ENCODE measurements at regions not wholly inside any gene's neighbourhood (a gene's known extent, or its start where the extent isn't known, plus 50 kb on each side); places are given as distances from the start of the nearest gene placed in this dataset.
"Not testable (repeated sequence)": the region's sequence is repeated elsewhere in the genome, so short reads cannot be mapped to it uniquely, and the experiment has no call there.

DNA sequence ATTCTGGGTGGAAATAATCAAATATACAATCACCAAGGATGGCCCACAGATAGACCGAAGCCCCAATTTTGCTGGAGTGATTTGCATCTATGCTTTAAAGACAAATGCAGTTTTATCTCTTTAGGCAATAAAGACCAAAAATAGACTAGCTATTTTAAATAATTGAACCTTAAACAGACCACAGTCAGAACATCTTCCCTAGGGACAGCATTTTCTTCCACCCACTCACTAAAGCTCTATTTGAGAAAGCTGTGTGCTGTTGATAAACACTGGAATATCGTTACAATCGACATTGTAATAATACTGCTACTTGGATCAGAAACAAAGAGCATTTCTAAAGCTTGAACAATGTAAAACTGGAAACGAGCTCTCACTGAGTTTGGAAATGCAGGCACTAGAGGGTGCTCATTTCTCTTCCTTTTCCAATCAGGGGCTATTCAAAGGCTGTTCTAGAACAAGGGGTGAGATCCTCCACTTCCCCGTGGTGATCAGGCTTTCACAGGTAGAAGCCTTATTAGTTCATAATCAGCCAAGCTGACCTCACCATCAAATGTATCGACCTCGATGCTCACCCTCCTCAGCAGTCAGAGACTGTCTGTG, 209.3 kb upstream of the PRSS58 start:
- TF ChIP-seq, protein P1, sequence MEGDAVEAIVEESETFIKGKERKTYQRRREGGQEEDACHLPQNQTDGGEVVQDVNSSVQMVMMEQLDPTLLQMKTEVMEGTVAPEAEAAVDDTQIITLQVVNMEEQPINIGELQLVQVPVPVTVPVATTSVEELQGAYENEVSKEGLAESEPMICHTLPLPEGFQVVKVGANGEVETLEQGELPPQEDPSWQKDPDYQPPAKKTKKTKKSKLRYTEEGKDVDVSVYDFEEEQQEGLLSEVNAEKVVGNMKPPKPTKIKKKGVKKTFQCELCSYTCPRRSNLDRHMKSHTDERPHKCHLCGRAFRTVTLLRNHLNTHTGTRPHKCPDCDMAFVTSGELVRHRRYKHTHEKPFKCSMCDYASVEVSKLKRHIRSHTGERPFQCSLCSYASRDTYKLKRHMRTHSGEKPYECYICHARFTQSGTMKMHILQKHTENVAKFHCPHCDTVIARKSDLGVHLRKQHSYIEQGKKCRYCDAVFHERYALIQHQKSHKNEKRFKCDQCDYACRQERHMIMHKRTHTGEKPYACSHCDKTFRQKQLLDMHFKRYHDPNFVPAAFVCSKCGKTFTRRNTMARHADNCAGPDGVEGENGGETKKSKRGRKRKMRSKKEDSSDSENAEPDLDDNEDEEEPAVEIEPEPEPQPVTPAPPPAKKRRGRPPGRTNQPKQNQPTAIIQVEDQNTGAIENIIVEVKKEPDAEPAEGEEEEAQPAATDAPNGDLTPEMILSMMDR (IDR thresholded peaks at IDR 0.05): not testable (repeated sequence)
- TF ChIP-seq POLR2A (IDR thresholded peaks at IDR 0.05): not testable (repeated sequence)
